K562 (cell line): ENCODE measurements at regions not wholly inside any gene's neighbourhood (a gene's known extent, or its start where the extent isn't known, plus 50 kb on each side); places are given as distances from the start of the nearest gene placed in this dataset.

Experiments
- ATAC-seq: fragments of 200-7000 bp; cut with Tn5 transposase; 3 replicates; pipeline ENCODE4 v1.9.1; 2020; ENCODE audit warnings: moderate library complexity
- BruUV-seq: library from RNA; stranded (reverse); fragments of 400-500 nt; replicated peaks from 2 replicates; lab custom pipeline; 2021; lab: Mats Ljungman, UMichigan
- CTCF ChIA-PET: fragments of 300-600 bp; formaldehyde crosslinking; extraction: SDS; loops from one replicate; lab custom pipeline; 2021; ENCODE audit warnings: low intra/inter-chr PET ratio; lab: Yijun Ruan, JAX
- POLR2A ChIA-PET: fragments of 300-600, 350-650 bp; sonication (Branson Sonifier 250); formaldehyde crosslinking; extraction: SDS; loops from one replicate; lab custom pipeline; 2021; ENCODE audit warnings: antibody characterized with exemption, inconsistent platforms; lab: Yijun Ruan, JAX
- DNase-seq, 4 experiments: peaks; one replicate each; pipeline versions ENCODE4 v3.0.0 to v3.0.0-alpha.2; 2011 to 2018; ENCODE audit warnings: low spot score in 3 of 4, mixed read lengths in 3 of 4; ENCODE audit errors: extremely low read depth in 1 of 4
- FAIRE-seq: peaks from 2 replicates; lab custom pipeline; 2011; peaks lifted over from hg19 to GRCh38; lab: Jason Lieb, UNC
- H2AFZ ChIP-seq: 2 replicates; pipeline ENCODE4 v1.6.0; 2011; ENCODE audit warnings: low read depth, low read length, control low read depth, inconsistent platforms
- H3K27ac ChIP-seq: fragments of 200-600 bp; 3 replicates; pipeline ENCODE4 v1.8.0; 2011; ENCODE audit warnings: low read depth, mild to moderate bottlenecking, control low read depth, inconsistent platforms, low read length, moderate library complexity, mixed read lengths; ENCODE audit errors: extremely low read depth
- H3K27me3 ChIP-seq, 2 experiments: fragments of 300-600 bp in 1 of 2; 2 replicates in 1 of 2; 3 replicates in 1 of 2; pipeline versions ENCODE4 v1.6.0 to v1.8.0; 2011; ENCODE audit warnings: inconsistent platforms in 2 of 2, low read length in 2 of 2, mild to moderate bottlenecking in 1 of 2, mixed read lengths in 1 of 2, moderate library complexity in 1 of 2; ENCODE audit not compliant: control insufficient read depth in 2 of 2, insufficient read depth in 2 of 2
- H3K36me3 ChIP-seq: fragments of 300-600 bp; 3 replicates; pipeline ENCODE4 v1.8.0; 2011; ENCODE audit warnings: mild to moderate bottlenecking, low read length, inconsistent platforms; ENCODE audit not compliant: control insufficient read depth, insufficient read depth
- H3K4me1 ChIP-seq, 2 experiments: fragments of 200-600 bp in 1 of 2; replicated peaks in 1 of 2; 2 replicates in 1 of 2; 3 replicates in 1 of 2; pipeline versions ENCODE4 v1.5.1 to v1.8.0; 2011; ENCODE audit warnings: inconsistent platforms in 2 of 2, low read length in 2 of 2, mild to moderate bottlenecking in 1 of 2, mixed read lengths in 1 of 2, moderate library complexity in 1 of 2; ENCODE audit not compliant: control insufficient read depth in 2 of 2, insufficient read depth in 2 of 2
- H3K4me2 ChIP-seq: 2 replicates; pipeline ENCODE4 v1.6.1; 2011; ENCODE audit warnings: low read length, control low read depth, inconsistent platforms, mixed read lengths; ENCODE audit not compliant: insufficient read depth
- H3K4me3 ChIP-seq: fragments of 200-600 bp; sonication (generic), shearing (Covaris generic); 2 replicates; pipeline ENCODE4 v1.5.1; 2016; ENCODE audit warnings: control low read depth, inconsistent platforms
- H3K79me2 ChIP-seq: fragments of 200-600 bp; 3 replicates; pipeline ENCODE4 v1.8.0; 2011; ENCODE audit warnings: low read length, inconsistent platforms; ENCODE audit not compliant: control insufficient read depth, insufficient read depth
- H3K9ac ChIP-seq, 2 experiments: 2 replicates each; pipeline versions ENCODE4 v1.6.0 to v1.6.1; 2011; ENCODE audit warnings: low read depth in 2 of 2, low read length in 2 of 2, control low read depth in 1 of 2, inconsistent platforms in 1 of 2, mild to moderate bottlenecking in 1 of 2, mixed read lengths in 1 of 2; ENCODE audit not compliant: insufficient read depth in 1 of 2
- H3K9me1 ChIP-seq: one replicate; pipeline ENCODE4 v1.6.0; 2011; ENCODE audit warnings: inconsistent platforms, mild to moderate bottlenecking, low read length, moderate library complexity; ENCODE audit not compliant: control insufficient read depth, insufficient read depth
- H3K9me3 ChIP-seq: replicated peaks from 2 replicates; pipeline ENCODE4 v1.5.1; 2011; ENCODE audit warnings: low read depth, low read length, inconsistent platforms; ENCODE audit not compliant: control insufficient read depth, insufficient read depth
- H4K20me1 ChIP-seq: replicated peaks from 2 replicates; pipeline ENCODE4 v1.6.1; 2011; ENCODE audit warnings: low read length, inconsistent platforms, mixed read lengths; ENCODE audit not compliant: control insufficient read depth, insufficient read depth
- BCOR ChIP-seq: fragments of 450-650 bp; IDR thresholded peaks from 2 replicates; pipeline ENCODE4 v1.6.1; 2016
- CHD2 ChIP-seq: IDR thresholded peaks from 2 replicates; pipeline ENCODE4 v1.6.1; 2011; ENCODE audit warnings: low read depth, low read length
- HSF4 ChIP-seq: fragments of 250-450 bp; sonication (Bioruptor Pico); IDR thresholded peaks from 2 replicates; pipeline ENCODE4 v2.1.2; 2022; ENCODE audit warnings: mild to moderate bottlenecking, moderate library complexity, borderline replicate concordance
- MYNN ChIP-seq, 2 experiments: sonication (generic); formaldehyde crosslinking in 1 of 2; IDR thresholded peaks; 2 replicates each; pipeline versions ENCODE4 v1.5.0 to v1.6.1; 2016 to 2020; ENCODE audit warnings: antibody characterized with exemption in 1 of 2, missing genetic modification reagents in 1 of 2
- PTRF ChIP-seq: fragments of 450-650 bp; IDR thresholded peaks from 2 replicates; pipeline ENCODE4 v1.6.1; 2016; ENCODE audit warnings: mild to moderate bottlenecking, missing genetic modification characterization, missing compliant biosample characterization
- RB1 ChIP-seq: fragments of 450-650 bp; IDR thresholded peaks from 2 replicates; pipeline ENCODE4 v1.6.1; 2017; ENCODE audit warnings: low read depth, mild to moderate bottlenecking
- RBFOX2 ChIP-seq: fragments of 200-400 bp; formaldehyde crosslinking; IDR thresholded peaks from 2 replicates; pipeline ENCODE4 v1.6.1; 2017; ENCODE audit warnings: low read depth, mild to moderate bottlenecking, low read length, moderate library complexity
- SLC30A9 ChIP-seq: fragments of 250-450 bp; sonication (Bioruptor Pico); IDR thresholded peaks from 2 replicates; pipeline ENCODE4 v1.8.0; 2022; ENCODE audit warnings: mild to moderate bottlenecking, moderate library complexity
- SMARCA5 ChIP-seq: fragments of 450-650 bp; IDR thresholded peaks from 2 replicates; pipeline ENCODE4 v1.6.1; 2016
- SNIP1 ChIP-seq: fragments of 450-650 bp; IDR thresholded peaks from 2 replicates; pipeline ENCODE4 v1.7.1; 2017; ENCODE audit warnings: low read depth, mild to moderate bottlenecking
- SPI1 ChIP-seq: IDR thresholded peaks from 2 replicates; pipeline ENCODE4 v1.6.1; 2011; ENCODE audit warnings: low read depth, low read length, control low read depth, borderline replicate concordance
- ZNF324 ChIP-seq: fragments of 250-450 bp; sonication (Bioruptor Pico); IDR thresholded peaks from 2 replicates; pipeline ENCODE4 v1.4.0; 2020; ENCODE audit warnings: mild to moderate bottlenecking
- ZNF41 ChIP-seq: fragments of 250-450 bp; sonication (Bioruptor Pico); conservative IDR thresholded peaks from 2 replicates; pipeline ENCODE4 v1.4.0; 2020; ENCODE audit warnings: mild to moderate bottlenecking
- ZNF551 ChIP-seq: fragments of 250-450 bp; sonication (Bioruptor Pico); IDR thresholded peaks from 2 replicates; pipeline ENCODE4 v1.5.0; 2021; ENCODE audit warnings: mild to moderate bottlenecking, moderate library complexity
- WGBS: fragments of 100-300 bp; shearing (Covaris generic); methylation state at CpG from one replicate; pipeline ENCODE4 v1.1.6; 2016; ENCODE audit warnings: low coverage, mixed read lengths; ENCODE audit not compliant: insufficient coverage; ENCODE audit errors: missing lambda C conversion rate; 5-methylcytosine and 5-hydroxymethylcytosine counted together
- in situ Hi-C: fragments of 300-500 bp; cut with MboI; formaldehyde crosslinking; loops from 4 replicates; pipeline ENCODE4 v1.15.0; 2018; ENCODE audit warnings: inconsistent platforms, mixed read lengths
- intact Hi-C: fragments of 100-400 bp; cut with micrococcal nuclease; formaldehyde crosslinking; loops from 2 replicates; pipeline ENCODE4 v1.14.2; 2022
- TF ChIP-seq, protein P1 (sequence below), 2 experiments: fragments of 450-650 bp in 1 of 2; sonication (generic) in 1 of 2; formaldehyde crosslinking; conservative IDR thresholded peaks; 2 replicates each; pipeline versions ENCODE4 v1.4.0 to v1.8.1; 2020 to 2022; ENCODE audit warnings: mild to moderate bottlenecking in 1 of 2, missing genetic modification reagents in 1 of 2

- Histone ChIP-seq H3K4me3 (no peak overlapping the region), H3K9me3 (no peaks in the 10 kb centered on the region), H3K27ac (no peak overlapping the region), H3K4me2 (no peak overlapping the region), H4K20me1 (no peaks in the 10 kb centered on the region), H2AFZ (no peak overlapping the region), H3K9me1 (no peaks in the 10 kb centered on the region), H3K36me3 (no peaks in the 10 kb centered on the region), H3K79me2 (no peaks in the 10 kb centered on the region), H3K4me1 (no peaks in the 10 kb centered on the region), H3K27me3 (peaks cover 5 to 12% of the 10 kb centered on the region in 2 experiments; a peak in 4 of 5 replicates), H3K9ac (no peak overlapping the region)
- POLR2A ChIA-PET = no interaction called here
- intact Hi-C loops = no loop called here
- FAIRE-seq (no peak), DNase-seq (no peak), ATAC-seq (no peak)
- CTCF ChIA-PET = no interaction called here
- WGBS = 2% methylated on average over 7 of the region's 8 CpGs
- in situ Hi-C loops = no loop called here
- TF ChIP-seq CHD2 (no peak), PTRF (tag) (no peak), SNIP1 (no peak), ZNF324 (CRISPR knock-in tag) (no peak), SMARCA5 (no peak), HSF4 (CRISPR knock-in tag) (no peak), SPI1 (no peak), RBFOX2 (no peak), RB1 (no peak), SLC30A9 (CRISPR knock-in tag) (no peak), MYNN (IDR thresholded peaks at IDR 0.05) (no peak), MYNN (CRISPR knock-in tag; IDR thresholded peaks at IDR 0.05) (no peak), ZNF41 (no peak), ZNF551 (CRISPR knock-in tag) (no peak), BCOR (no peak)
- TF ChIP-seq, protein P1, sequence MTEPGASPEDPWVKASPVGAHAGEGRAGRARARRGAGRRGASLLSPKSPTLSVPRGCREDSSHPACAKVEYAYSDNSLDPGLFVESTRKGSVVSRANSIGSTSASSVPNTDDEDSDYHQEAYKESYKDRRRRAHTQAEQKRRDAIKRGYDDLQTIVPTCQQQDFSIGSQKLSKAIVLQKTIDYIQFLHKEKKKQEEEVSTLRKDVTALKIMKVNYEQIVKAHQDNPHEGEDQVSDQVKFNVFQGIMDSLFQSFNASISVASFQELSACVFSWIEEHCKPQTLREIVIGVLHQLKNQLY (CRISPR knock-in tag; conservative IDR thresholded peaks at IDR 0.05) = no peak
- no TSS peak for BruUV-seq
Observed at GRCh38 chr10:125247576-125247975, 87.2 kb upstream of the CTBP2 start.
